MM.1S (cell line): ENCODE measurements at regions not wholly inside any gene's neighbourhood (a gene's known extent, or its start where the extent isn't known, plus 50 kb on each side); places are given as distances from the start of the nearest gene placed in this dataset.

Experiments used
- DNase-seq: peaks from one replicate; pipeline ENCODE4 v3.0.0-alpha.2; 2015
- H2AFZ ChIP-seq: fragments of 300-600 bp; sonication (generic); 2 replicates; pipeline ENCODE4 v1.6.0; 2016; ENCODE audit warnings: antibody characterized with exemption, low read length
- H3F3A ChIP-seq: fragments of 300-600 bp; sonication (generic); 2 replicates; pipeline ENCODE4 v1.6.1; 2016; ENCODE audit warnings: mild to moderate bottlenecking, antibody characterized with exemption, low read length, moderate library complexity, mixed read lengths; ENCODE audit not compliant: insufficient read depth
- H3K27ac ChIP-seq: fragments of 300-600 bp; sonication (generic); 2 replicates; pipeline ENCODE4 v1.5.1; 2016; ENCODE audit warnings: mild to moderate bottlenecking, low read length
- H3K27me3 ChIP-seq: fragments of 300-600 bp; sonication (generic); replicated peaks from 2 replicates; pipeline ENCODE4 v1.6.0; 2016; ENCODE audit warnings: low read length; ENCODE audit not compliant: insufficient read depth
- H3K36me3 ChIP-seq: fragments of 300-600 bp; sonication (generic); replicated peaks from 2 replicates; pipeline ENCODE4 v1.6.1; 2016; ENCODE audit warnings: mild to moderate bottlenecking, low read length, mixed read lengths; ENCODE audit not compliant: insufficient read depth
- H3K4me1 ChIP-seq: fragments of 300-600 bp; sonication (generic); 2 replicates; pipeline ENCODE4 v1.6.1; 2016; ENCODE audit warnings: low read length, mixed read lengths
- H3K4me2 ChIP-seq: fragments of 300-600 bp; sonication (generic); 2 replicates; pipeline ENCODE4 v1.6.0; 2016; ENCODE audit warnings: low read depth, low read length
- H3K4me3 ChIP-seq: fragments of 300-600 bp; sonication (generic); 2 replicates; pipeline ENCODE4 v1.5.1; 2016; ENCODE audit warnings: low read length, mixed read lengths
- H3K79me2 ChIP-seq: fragments of 300-600 bp; sonication (generic); 2 replicates; pipeline ENCODE4 v1.6.1; 2016; ENCODE audit warnings: mixed run types, low read length, mixed read lengths
- H3K9ac ChIP-seq: fragments of 300-600 bp; sonication (generic); 2 replicates; pipeline ENCODE4 v1.6.1; 2016; ENCODE audit warnings: low read length, mixed read lengths
- H3K9me2 ChIP-seq: fragments of 300-600 bp; sonication (generic); replicated peaks from 2 replicates; pipeline ENCODE4 v1.6.1; 2016; ENCODE audit warnings: mild to moderate bottlenecking, low read length, mixed read lengths; ENCODE audit not compliant: insufficient read depth
- H3K9me3 ChIP-seq: fragments of 300-600 bp; sonication (generic); replicated peaks from 2 replicates; pipeline ENCODE4 v1.6.1; 2016; ENCODE audit warnings: mild to moderate bottlenecking, low read length, mixed read lengths; ENCODE audit not compliant: insufficient read depth
- H4K20me1 ChIP-seq: fragments of 300-600 bp; sonication (generic); 2 replicates; pipeline ENCODE4 v1.6.1; 2016; ENCODE audit warnings: mild to moderate bottlenecking, low read length, moderate library complexity, mixed read lengths; ENCODE audit not compliant: insufficient read depth
- CTCF ChIP-seq: fragments of 300-600 bp; sonication (generic); IDR thresholded peaks from 2 replicates; pipeline ENCODE4 v1.5.1; 2016; ENCODE audit warnings: antibody characterized with exemption, low read length, mixed read lengths
- EZH2 ChIP-seq: fragments of 300-600 bp; sonication (generic); optimal IDR thresholded peaks from 2 replicates; pipeline ENCODE3; 2017; ENCODE audit warnings: low read depth, mild to moderate bottlenecking, antibody characterized with exemption, low read length, mixed read lengths
- EZH2phosphoT487 ChIP-seq: fragments of 300-600 bp; sonication (generic); IDR thresholded peaks from 2 replicates; pipeline ENCODE4 v1.6.1; 2018; ENCODE audit warnings: antibody characterized with exemption, low read length

- H3K9ac ChIP-seq, result no peak overlapping the region
- H3K4me3 ChIP-seq, result no peak overlapping the region
- H3K4me2 ChIP-seq, result no peak overlapping the region
- H4K20me1 ChIP-seq, result no peaks in the 10 kb centered on the region
- no peaks in the 10 kb centered on the region for H3K79me2 ChIP-seq
- H3K36me3 ChIP-seq, result no peaks in the 10 kb centered on the region
- H3K9me2 ChIP-seq, result no peaks in the 10 kb centered on the region
- TF ChIP-seq CTCF, result no peak
- no peak for TF ChIP-seq EZH2
- no peak for TF ChIP-seq EZH2phosphoT487
- no peak overlapping the region for H3K27ac ChIP-seq
- no peak overlapping the region for H2AFZ ChIP-seq
- no peaks in the 10 kb centered on the region for H3K27me3 ChIP-seq
- no peaks in the 10 kb centered on the region for H3K4me1 ChIP-seq
- H3K9me3 ChIP-seq, result no peaks in the 10 kb centered on the region
- H3F3A ChIP-seq, result no peaks in the 10 kb centered on the region
- DNase-seq, result no peak
Observed at GRCh38 chr6:99064834-99065233, 117.1 kb upstream of the FBXL4 start.

GRCh38 chr6:99036672-99037071 is 88.9 kb upstream of the FBXL4 start:
- DNase-seq, result no peak
- Histone ChIP-seq H3K27ac (no peak overlapping the region), H3K27me3 (no peaks in the 10 kb centered on the region), H2AFZ (no peak overlapping the region), H3K4me1 (no peaks in the 10 kb centered on the region), H3K9me3 (no peaks in the 10 kb centered on the region), H3K79me2 (no peaks in the 10 kb centered on the region), H4K20me1 (no peaks in the 10 kb centered on the region), H3K9ac (no peak overlapping the region), H3K4me2 (no peak overlapping the region), H3K9me2 (no peaks in the 10 kb centered on the region), H3F3A (no peaks in the 10 kb centered on the region), H3K4me3 (no peak overlapping the region), H3K36me3 (no peaks in the 10 kb centered on the region)
- TF ChIP-seq CTCF, result no peak
- TF ChIP-seq EZH2, result no peak
- TF ChIP-seq EZH2phosphoT487, result no peak

- Histone ChIP-seq H2AFZ (no peak overlapping the region), H3K27ac (no peak overlapping the region), H3K9me3 (no peaks in the 10 kb centered on the region), H3K27me3 (no peaks in the 10 kb centered on the region), H3K9ac (no peak overlapping the region), H3K9me2 (no peaks in the 10 kb centered on the region), H4K20me1 (no peaks in the 10 kb centered on the region), H3K36me3 (no peaks in the 10 kb centered on the region), H3F3A (no peaks in the 10 kb centered on the region), H3K4me3 (no peak overlapping the region), H3K4me2 (no peak overlapping the region), H3K4me1 (no peaks in the 10 kb centered on the region), H3K79me2 (no peaks in the 10 kb centered on the region)
- DNase-seq, result no peak
- TF ChIP-seq EZH2, result no peak
- TF ChIP-seq CTCF, result no peak
- TF ChIP-seq EZH2phosphoT487, result no peak
Observed at GRCh38 chr6:99032396-99032795, 84.7 kb upstream of the FBXL4 start.
